Skeletal muscle satellite cell (primary cell): ENCODE measurements at regions not wholly inside any gene's neighbourhood (a gene's known extent, or its start where the extent isn't known, plus 50 kb on each side); places are given as distances from the start of the nearest gene placed in this dataset.

Experiments
- H3K27me3 ChIP-seq: 2 replicates; pipeline ENCODE4 v1.7.0; 2013; ENCODE audit warnings: low read length; ENCODE audit not compliant: control insufficient read depth, insufficient read depth
- H3K36me3 ChIP-seq: 2 replicates; pipeline ENCODE4 v1.7.0; 2013; ENCODE audit warnings: mild to moderate bottlenecking, control low read depth, low read length; ENCODE audit not compliant: insufficient read depth
- H3K4me1 ChIP-seq: 2 replicates; pipeline ENCODE4 v1.7.0; 2013; ENCODE audit warnings: low read length; ENCODE audit not compliant: control insufficient read depth, insufficient read depth
- H3K4me2 ChIP-seq: 2 replicates; pipeline ENCODE4 v1.7.0; 2013; ENCODE audit warnings: mild to moderate bottlenecking, low read length
- H3K4me3 ChIP-seq: 2 replicates; pipeline ENCODE4 v1.7.0; 2013; ENCODE audit warnings: low read length
- H3K9ac ChIP-seq: 2 replicates; pipeline ENCODE4 v1.7.0; 2013; ENCODE audit warnings: mild to moderate bottlenecking, low read depth, low read length, moderate library complexity
- H3K9me3 ChIP-seq: replicated peaks from 2 replicates; pipeline ENCODE4 v1.7.0; 2013; ENCODE audit warnings: mild to moderate bottlenecking, control low read depth, low read length

DNA sequence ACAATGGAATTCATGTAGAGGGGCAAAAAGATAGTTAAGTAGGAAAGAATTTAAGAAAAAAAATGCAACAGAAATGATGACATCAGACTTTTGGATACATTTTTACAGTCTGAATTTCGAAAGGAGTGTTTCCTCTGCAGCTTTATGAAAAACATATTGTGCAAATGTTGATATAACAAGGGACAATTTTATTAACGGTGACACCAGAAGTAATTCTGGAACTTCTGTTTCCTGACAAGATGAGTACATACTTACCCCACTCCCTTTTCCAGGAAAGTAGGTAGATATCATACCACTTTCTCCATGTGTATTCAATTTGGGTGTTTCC is 369.6 kb downstream of the FBXO15 start:
- Histone ChIP-seq H3K4me2 (no peak overlapping the region), H3K4me1 (no peaks in the 10 kb centered on the region), H3K9me3 (no peaks in the 10 kb centered on the region), H3K36me3 (no peaks in the 10 kb centered on the region), H3K9ac (no peak overlapping the region), H3K27me3 (no peaks in the 10 kb centered on the region), H3K4me3 (no peak overlapping the region)

DNA sequence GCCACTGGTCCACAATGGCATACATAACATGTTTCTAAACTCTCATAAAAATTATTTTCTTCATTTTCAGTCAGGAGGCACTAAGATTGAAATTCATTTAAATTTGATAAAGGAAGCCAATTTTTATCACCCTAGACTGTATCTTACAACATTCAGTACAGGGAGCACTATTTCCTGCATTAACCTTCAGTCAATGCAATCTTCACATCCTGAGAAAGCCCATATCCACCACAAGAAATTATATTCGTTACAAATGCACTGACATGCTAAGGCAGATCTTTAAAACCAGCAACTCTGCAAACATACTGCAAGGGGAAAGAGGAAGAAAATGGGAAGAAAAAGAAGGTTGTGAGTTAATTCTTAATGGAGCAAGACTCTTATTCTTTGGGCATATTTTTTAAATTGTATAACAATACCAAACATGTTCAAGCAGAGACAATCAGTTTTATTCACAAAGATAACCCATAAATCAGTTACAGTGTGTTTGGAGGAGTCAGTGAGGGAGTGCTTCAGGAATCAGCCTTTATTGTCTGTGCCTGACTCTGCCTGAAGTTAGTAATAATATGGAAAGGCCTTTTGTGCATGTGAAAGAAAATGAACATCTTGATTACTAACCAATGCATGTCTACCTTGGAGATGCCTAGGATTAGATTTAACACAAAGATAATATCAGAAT is 370.1 kb downstream of the FBXO15 start:
- H3K9me3 ChIP-seq, result no peaks in the 10 kb centered on the region
- H3K36me3 ChIP-seq, result no peaks in the 10 kb centered on the region
- H3K4me1 ChIP-seq, result no peaks in the 10 kb centered on the region
- no peak overlapping the region for H3K4me3 ChIP-seq
- no peak overlapping the region for H3K4me2 ChIP-seq
- H3K9ac ChIP-seq, result no peak overlapping the region
- H3K27me3 ChIP-seq, result no peaks in the 10 kb centered on the region

DNA sequence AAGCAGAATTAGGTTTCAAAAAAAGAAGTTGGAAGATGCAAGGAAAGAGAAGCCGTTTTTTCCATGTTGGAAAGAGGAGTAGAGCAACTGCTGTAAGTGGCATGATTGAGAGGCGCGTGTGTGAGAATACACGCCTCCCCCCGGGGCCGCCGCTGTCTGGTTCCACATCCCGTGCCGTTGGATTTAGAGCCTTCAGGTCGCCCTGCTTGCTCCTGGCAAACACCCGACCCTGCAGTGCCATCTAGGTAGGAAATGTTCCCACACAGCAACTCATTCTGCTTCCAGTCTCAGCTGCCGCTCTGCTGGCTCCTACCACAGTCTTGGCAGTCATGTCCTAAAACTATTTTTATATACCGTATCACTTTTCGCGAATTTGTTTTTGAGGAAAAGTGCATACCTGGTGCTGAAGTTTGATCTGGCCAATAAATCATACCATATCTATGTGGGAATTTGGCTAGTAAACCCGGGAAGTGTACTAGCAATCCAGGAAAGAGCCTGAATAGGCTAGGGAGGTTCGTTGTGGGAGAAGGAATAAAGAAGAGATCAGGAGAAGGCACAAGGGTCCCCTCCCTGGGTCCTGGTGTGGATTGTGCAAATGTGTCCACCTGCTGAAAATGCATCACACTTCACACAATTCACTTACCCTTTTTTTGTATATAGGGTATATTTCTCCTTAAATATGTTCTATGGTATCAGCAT is 372.7 kb downstream of the FBXO15 start:
- Histone ChIP-seq H3K4me2 (no peak overlapping the region), H3K9ac (no peak overlapping the region), H3K4me1 (no peaks in the 10 kb centered on the region), H3K4me3 (no peak overlapping the region), H3K27me3 (no peaks in the 10 kb centered on the region), H3K36me3 (no peaks in the 10 kb centered on the region), H3K9me3 (peaks cover 2% of the 10 kb centered on the region)

- Histone ChIP-seq H3K36me3 (no peaks in the 10 kb centered on the region), H3K9me3 (peaks cover 2% of the 10 kb centered on the region), H3K9ac (no peak overlapping the region), H3K27me3 (no peaks in the 10 kb centered on the region), H3K4me2 (no peak overlapping the region), H3K4me3 (no peak overlapping the region), H3K4me1 (no peaks in the 10 kb centered on the region)
Measured at GRCh38 chr18:73768043-73768442, 379.6 kb downstream of the FBXO15 start.

GRCh38 chr18:73766910-73767515 is 380.6 kb downstream of the FBXO15 start:
- H3K4me3 ChIP-seq, result no peak overlapping the region
- H3K4me2 ChIP-seq, result no peak overlapping the region
- H3K9me3 ChIP-seq, result peaks cover 2% of the 10 kb centered on the region
- H3K9ac ChIP-seq, result no peak overlapping the region
- no peaks in the 10 kb centered on the region for H3K36me3 ChIP-seq
- no peaks in the 10 kb centered on the region for H3K27me3 ChIP-seq
- H3K4me1 ChIP-seq, result no peaks in the 10 kb centered on the region

- no peaks in the 10 kb centered on the region for H3K36me3 ChIP-seq
- peaks cover 18% of the 10 kb centered on the region for H3K9me3 ChIP-seq
- no peak overlapping the region for H3K4me3 ChIP-seq
- no peaks in the 10 kb centered on the region for H3K27me3 ChIP-seq
- peaks cover 17% of the 10 kb centered on the region for H3K4me1 ChIP-seq
- no peak overlapping the region for H3K9ac ChIP-seq
- no peak overlapping the region for H3K4me2 ChIP-seq
Measured at GRCh38 chr18:73758446-73758845, 389.2 kb downstream of the FBXO15 start.

GRCh38 chr18:73756256-73757091 is 391.2 kb downstream of the FBXO15 start:
- Histone ChIP-seq H3K9me3 (peaks cover 18% of the 10 kb centered on the region), H3K9ac (no peak overlapping the region), H3K27me3 (no peaks in the 10 kb centered on the region), H3K36me3 (no peaks in the 10 kb centered on the region), H3K4me3 (no peak overlapping the region), H3K4me1 (peaks cover 27% of the 10 kb centered on the region), H3K4me2 (no peak overlapping the region)

DNA sequence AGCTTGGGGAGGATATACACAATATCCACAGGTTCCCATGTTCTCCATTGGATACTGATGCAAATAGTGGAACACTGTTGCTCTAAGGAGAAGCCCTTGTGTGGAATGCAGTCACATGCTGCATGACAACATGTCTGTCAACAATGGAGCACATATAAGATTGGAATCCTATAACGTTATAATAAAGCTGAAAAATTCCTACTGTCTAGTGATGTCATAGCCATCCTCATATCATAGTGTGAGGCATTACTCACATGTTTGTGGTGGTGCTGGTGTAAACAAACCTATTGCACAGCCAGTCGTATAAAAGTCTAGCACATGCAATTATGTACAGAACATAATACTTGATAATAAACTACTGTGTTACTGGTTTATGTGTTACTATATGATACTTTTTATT is 394.7 kb downstream of the FBXO15 start:
- H3K9ac ChIP-seq, result no peak overlapping the region
- no peaks in the 10 kb centered on the region for H3K27me3 ChIP-seq
- no peak overlapping the region for H3K4me3 ChIP-seq
- no peaks in the 10 kb centered on the region for H3K36me3 ChIP-seq
- no peak overlapping the region for H3K4me2 ChIP-seq
- peaks cover 9% of the 10 kb centered on the region for H3K9me3 ChIP-seq
- peaks cover 16% of the 10 kb centered on the region for H3K4me1 ChIP-seq

GRCh38 chr18:73752546-73752945 is 395.1 kb downstream of the FBXO15 start:
- Histone ChIP-seq H3K36me3 (no peaks in the 10 kb centered on the region), H3K27me3 (no peaks in the 10 kb centered on the region), H3K4me3 (no peak overlapping the region), H3K4me1 (peaks cover 13% of the 10 kb centered on the region), H3K9me3 (peaks cover 9% of the 10 kb centered on the region), H3K9ac (no peak overlapping the region), H3K4me2 (no peak overlapping the region)

DNA sequence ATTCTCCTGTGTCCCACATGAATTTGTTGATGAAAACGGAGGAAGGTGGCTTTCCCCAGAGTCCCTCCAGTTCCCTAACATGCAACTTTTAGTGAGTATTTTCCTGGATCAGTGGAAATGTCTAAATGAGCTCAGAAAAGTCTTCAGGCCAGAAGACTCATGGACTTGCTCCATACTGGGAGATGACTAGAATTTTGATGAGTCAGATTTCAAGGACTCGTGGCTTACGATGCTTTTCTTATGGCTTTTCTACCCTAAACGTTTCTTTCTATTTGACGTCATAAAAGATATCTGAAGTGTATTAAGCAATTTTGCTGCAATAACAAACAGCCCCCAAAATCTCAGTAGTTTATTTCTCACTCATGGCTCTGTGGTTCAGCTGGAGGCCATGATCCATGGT is 397.6 kb downstream of the FBXO15 start:
- H3K9me3 ChIP-seq, result peaks cover 2% of the 10 kb centered on the region
- H3K4me2 ChIP-seq, result no peak overlapping the region
- no peaks in the 10 kb centered on the region for H3K27me3 ChIP-seq
- H3K9ac ChIP-seq, result no peak overlapping the region
- peaks cover 10% of the 10 kb centered on the region for H3K4me1 ChIP-seq
- no peak overlapping the region for H3K4me3 ChIP-seq
- H3K36me3 ChIP-seq, result no peaks in the 10 kb centered on the region

- Histone ChIP-seq H3K9ac (no peak overlapping the region), H3K36me3 (no peaks in the 10 kb centered on the region), H3K4me3 (no peak overlapping the region), H3K27me3 (no peaks in the 10 kb centered on the region), H3K9me3 (peaks cover 2% of the 10 kb centered on the region), H3K4me2 (no peak overlapping the region), H3K4me1 (peaks cover 10% of the 10 kb centered on the region)
Measured at GRCh38 chr18:73749304-73749703, 398.3 kb downstream of the FBXO15 start.
